HG02884 (cell line): ENCODE measurements at regions not wholly inside any gene's neighbourhood (a gene's known extent, or its start where the extent isn't known, plus 50 kb on each side); places are given as distances from the start of the nearest gene placed in this dataset.
"Not testable (repeated sequence)": the region's sequence is repeated elsewhere in the genome, so short reads cannot be mapped to it uniquely, and the experiment has no call there.

Source experiments
- ATAC-seq: cut with Tn5 transposase; IDR thresholded peaks from one replicate; pipeline ENCODE4 v1.9.1; 2021; ENCODE audit warnings: mild to moderate bottlenecking, moderate library complexity; ENCODE audit not compliant: unreplicated experiment

- ATAC-seq = no peak
Observed at GRCh38 chr14:81738946-81739659, 205.4 kb upstream of the SEL1L start.

- ATAC-seq = no peak
Observed at GRCh38 chr14:81743605-81744004, 210.0 kb upstream of the SEL1L start.

- no peak for ATAC-seq
Observed at GRCh38 chr14:81751198-81751597, 217.5 kb upstream of the SEL1L start.

- no peak for ATAC-seq
Observed at GRCh38 chr14:81759541-81759940, 225.9 kb upstream of the SEL1L start.

GRCh38 chr14:81765651-81766275 lies 232.1 kb upstream of the SEL1L start:
- no peak for ATAC-seq

- ATAC-seq = no peak
Observed at GRCh38 chr14:81766321-81766915, 232.8 kb upstream of the SEL1L start.

- ATAC-seq = no peak
Observed at GRCh38 chr14:81767266-81767995, 233.8 kb upstream of the SEL1L start.

- ATAC-seq = no peak
Observed at GRCh38 chr14:81771651-81772275, 238.1 kb upstream of the SEL1L start.

- no peak for ATAC-seq
Observed at GRCh38 chr14:81772381-81772780, 238.7 kb upstream of the SEL1L start.

GRCh38 chr14:81776531-81776930 lies 242.9 kb upstream of the SEL1L start:
- no peak for ATAC-seq

GRCh38 chr14:81781798-81782197 lies 248.1 kb upstream of the SEL1L start:
- ATAC-seq = not testable (repeated sequence)

GRCh38 chr14:81784084-81784483 lies 250.4 kb upstream of the SEL1L start:
- ATAC-seq = no peak

GRCh38 chr14:81797315-81797714 lies 263.7 kb upstream of the SEL1L start:
- ATAC-seq = no peak

GRCh38 chr14:81801921-81802320 lies 268.3 kb upstream of the SEL1L start:
- no peak for ATAC-seq

GRCh38 chr14:81802341-81802740 lies 268.7 kb upstream of the SEL1L start:
- no peak for ATAC-seq

GRCh38 chr14:81805785-81806184 lies 272.1 kb upstream of the SEL1L start:
- ATAC-seq = no peak

- no peak for ATAC-seq
Observed at GRCh38 chr14:81811705-81812269, 278.1 kb upstream of the SEL1L start.

- no peak for ATAC-seq
Observed at GRCh38 chr14:81818271-81818670, 284.6 kb upstream of the SEL1L start.

GRCh38 chr14:81819344-81819743 lies 285.7 kb upstream of the SEL1L start:
- ATAC-seq = no peak

GRCh38 chr14:81819910-81820309 lies 286.3 kb upstream of the SEL1L start:
- no peak for ATAC-seq

GRCh38 chr14:81826081-81826480 lies 292.4 kb upstream of the SEL1L start:
- no peak for ATAC-seq
